ENCODE measurements at regions not wholly inside any gene's neighbourhood (a gene's known extent, or its start where the extent isn't known, plus 50 kb on each side); places are given as distances from the start of the nearest gene placed in this dataset.

DNA sequence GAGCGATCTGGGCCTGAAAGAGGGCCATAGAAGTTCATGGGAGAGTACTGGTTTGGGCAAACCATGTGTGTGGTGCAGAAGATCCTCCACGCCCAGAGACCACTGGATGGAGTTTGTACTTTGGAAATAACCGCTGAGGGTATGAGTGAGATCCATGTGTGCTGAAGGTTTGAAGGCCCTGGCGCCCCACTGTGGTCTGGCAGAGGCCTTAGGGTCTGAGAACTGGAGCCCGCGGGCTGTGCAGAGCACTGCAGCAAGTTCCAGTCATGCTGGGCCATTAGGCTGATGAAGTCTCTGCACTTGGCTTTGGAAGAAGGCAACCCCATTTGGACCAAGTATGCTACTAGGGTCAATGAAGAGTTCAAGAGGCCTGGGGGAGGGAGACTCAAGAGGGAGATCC, 186.4 kb downstream of the BUD13 start:
- Histone ChIP-seq H3K27me3 (ENCODE audit: insufficient read depth, low read depth, low read length) (peaks cover 20% of the 10 kb centered on the region), H3K9me2 (ENCODE audit: insufficient read depth, low read length) (no peaks in the 10 kb centered on the region), H3K4me3 (ENCODE audit: low read length) (no peak overlapping the region), H3K36me3 (ENCODE audit: insufficient read depth, low read length) (no peaks in the 10 kb centered on the region), H3K27ac (ENCODE audit: low read length) (no peak overlapping the region), H3K9me3 (ENCODE audit: low read length) (no peaks in the 10 kb centered on the region), H3K79me2 (replicated peaks; ENCODE audit: insufficient read depth, low read length) (no peaks in the 10 kb centered on the region), H4K20me1 (ENCODE audit: insufficient read depth) (no peaks in the 10 kb centered on the region), H3K9ac (ENCODE audit: low read length) (no peak overlapping the region), H3K4me2 (ENCODE audit: low read length) (no peak overlapping the region), H2AFZ (ENCODE audit: low read depth, low read length) (no peak overlapping the region), H3F3A (ENCODE audit: insufficient read depth, low read length, poor library complexity, severe bottlenecking) (no peaks in the 10 kb centered on the region)
- TF ChIP-seq EZH2 (IDR thresholded peaks at IDR 0.05; ENCODE audit: borderline replicate concordance, insufficient read depth, low read length, poor library complexity, severe bottlenecking) (no peak), SMC3 (conservative IDR thresholded peaks at IDR 0.05; ENCODE audit: poor library complexity) (no peak), RAD21 (conservative IDR thresholded peaks at IDR 0.05) (no peak), EP300 (conservative IDR thresholded peaks at IDR 0.05; ENCODE audit: poor library complexity, severe bottlenecking) (no peak), MXI1 (conservative IDR thresholded peaks at IDR 0.05; ENCODE audit: poor library complexity, severe bottlenecking) (no peak), POLR2AphosphoS5 (IDR thresholded peaks at IDR 0.05) (no peak), TAF1 (IDR thresholded peaks at IDR 0.05; ENCODE audit: low read depth) (no peak), REST (IDR thresholded peaks at IDR 0.05; ENCODE audit: borderline replicate concordance) (no peak)
- TF ChIP-seq, protein P1, sequence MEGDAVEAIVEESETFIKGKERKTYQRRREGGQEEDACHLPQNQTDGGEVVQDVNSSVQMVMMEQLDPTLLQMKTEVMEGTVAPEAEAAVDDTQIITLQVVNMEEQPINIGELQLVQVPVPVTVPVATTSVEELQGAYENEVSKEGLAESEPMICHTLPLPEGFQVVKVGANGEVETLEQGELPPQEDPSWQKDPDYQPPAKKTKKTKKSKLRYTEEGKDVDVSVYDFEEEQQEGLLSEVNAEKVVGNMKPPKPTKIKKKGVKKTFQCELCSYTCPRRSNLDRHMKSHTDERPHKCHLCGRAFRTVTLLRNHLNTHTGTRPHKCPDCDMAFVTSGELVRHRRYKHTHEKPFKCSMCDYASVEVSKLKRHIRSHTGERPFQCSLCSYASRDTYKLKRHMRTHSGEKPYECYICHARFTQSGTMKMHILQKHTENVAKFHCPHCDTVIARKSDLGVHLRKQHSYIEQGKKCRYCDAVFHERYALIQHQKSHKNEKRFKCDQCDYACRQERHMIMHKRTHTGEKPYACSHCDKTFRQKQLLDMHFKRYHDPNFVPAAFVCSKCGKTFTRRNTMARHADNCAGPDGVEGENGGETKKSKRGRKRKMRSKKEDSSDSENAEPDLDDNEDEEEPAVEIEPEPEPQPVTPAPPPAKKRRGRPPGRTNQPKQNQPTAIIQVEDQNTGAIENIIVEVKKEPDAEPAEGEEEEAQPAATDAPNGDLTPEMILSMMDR (IDR thresholded peaks at IDR 0.05; ENCODE audit: poor library complexity, severe bottlenecking): no peak

- Histone ChIP-seq H3K9me2 (ENCODE audit: insufficient read depth, low read length) (no peaks in the 10 kb centered on the region), H3K4me3 (ENCODE audit: low read length) (no peak overlapping the region), H2AFZ (ENCODE audit: low read depth, low read length) (no peak overlapping the region), H3K27ac (ENCODE audit: low read length) (no peak overlapping the region), H3K4me2 (ENCODE audit: low read length) (no peak overlapping the region), H3K27me3 (ENCODE audit: insufficient read depth, low read depth, low read length) (peaks cover 58% of the 10 kb centered on the region), H3F3A (ENCODE audit: insufficient read depth, low read length, poor library complexity, severe bottlenecking) (no peaks in the 10 kb centered on the region), H3K9me3 (ENCODE audit: low read length) (no peaks in the 10 kb centered on the region), H3K9ac (ENCODE audit: low read length) (no peak overlapping the region), H3K79me2 (replicated peaks; ENCODE audit: insufficient read depth, low read length) (no peaks in the 10 kb centered on the region), H3K36me3 (ENCODE audit: insufficient read depth, low read length) (no peaks in the 10 kb centered on the region), H4K20me1 (ENCODE audit: insufficient read depth) (no peaks in the 10 kb centered on the region)
- TF ChIP-seq SMC3 (conservative IDR thresholded peaks at IDR 0.05; ENCODE audit: poor library complexity) (no peak), POLR2AphosphoS5 (IDR thresholded peaks at IDR 0.05) (no peak), MXI1 (conservative IDR thresholded peaks at IDR 0.05; ENCODE audit: poor library complexity, severe bottlenecking) (no peak), EP300 (conservative IDR thresholded peaks at IDR 0.05; ENCODE audit: poor library complexity, severe bottlenecking) (no peak), EZH2 (IDR thresholded peaks at IDR 0.05; ENCODE audit: borderline replicate concordance, insufficient read depth, low read length, poor library complexity, severe bottlenecking) (no peak), RAD21 (conservative IDR thresholded peaks at IDR 0.05) (no peak), TAF1 (IDR thresholded peaks at IDR 0.05; ENCODE audit: low read depth) (no peak), REST (IDR thresholded peaks at IDR 0.05; ENCODE audit: borderline replicate concordance) (no peak)
- TF ChIP-seq, protein P1 (IDR thresholded peaks at IDR 0.05; ENCODE audit: poor library complexity, severe bottlenecking): no peak
Observed at GRCh38 chr11:116582571-116582970, 190.2 kb downstream of the BUD13 start.

Data from neural cell (in vitro differentiated cells).